Ammon's horn (tissue), 1 donor: ENCODE measurements at regions not wholly inside any gene's neighbourhood (a gene's known extent, or its start where the extent isn't known, plus 50 kb on each side); places are given as distances from the start of the nearest gene placed in this dataset.

Experiments
- DNase-seq: peaks from one replicate; pipeline ENCODE4 v3.0.0-alpha.2; 2016; ENCODE audit warnings: low spot score

GRCh38 chr20:23279836-23280235 lies 70.8 kb upstream of the NXT1 start:
- no peak for DNase-seq

GRCh38 chr20:23278172-23278571 lies 72.4 kb upstream of the NXT1 start:
- DNase-seq = no peak

- DNase-seq = no peak
Measured at GRCh38 chr20:23277316-23277715, 73.3 kb upstream of the NXT1 start.

- DNase-seq = no peak
Measured at GRCh38 chr20:23273776-23274175, 76.8 kb upstream of the NXT1 start.

- no peak for DNase-seq
Measured at GRCh38 chr20:23272176-23273029, 78.2 kb upstream of the NXT1 start.

GRCh38 chr20:23270382-23270911 lies 80.1 kb upstream of the NXT1 start:
- DNase-seq = no peak

GRCh38 chr20:23269954-23270353 lies 80.6 kb upstream of the NXT1 start:
- no peak for DNase-seq

- DNase-seq = no peak
Measured at GRCh38 chr20:23268792-23269354, 81.7 kb upstream of the NXT1 start.

- DNase-seq = no peak
Measured at GRCh38 chr20:23267909-23268308, 82.7 kb upstream of the NXT1 start.

GRCh38 chr20:23266530-23267398 lies 83.8 kb upstream of the NXT1 start:
- DNase-seq = no peak

GRCh38 chr20:23265226-23265625 lies 85.4 kb upstream of the NXT1 start:
- no peak for DNase-seq

- DNase-seq = no peak
Measured at GRCh38 chr20:23264545-23264944, 86.0 kb upstream of the NXT1 start.

GRCh38 chr20:23260181-23260840 lies 90.3 kb upstream of the NXT1 start:
- DNase-seq = no peak

GRCh38 chr20:23258747-23259121 lies 91.9 kb upstream of the NXT1 start:
- DNase-seq = no peak

- no peak for DNase-seq
Measured at GRCh38 chr20:23257848-23258746, 92.5 kb upstream of the NXT1 start.

GRCh38 chr20:23257106-23257761 lies 93.4 kb upstream of the NXT1 start:
- DNase-seq = no peak

GRCh38 chr20:23255716-23256385 lies 94.7 kb upstream of the NXT1 start:
- no peak for DNase-seq

GRCh38 chr20:23255106-23255505 lies 95.5 kb upstream of the NXT1 start:
- no peak for DNase-seq

- DNase-seq = no peak
Measured at GRCh38 chr20:23254505-23254904, 96.1 kb upstream of the NXT1 start.

GRCh38 chr20:23254034-23254433 lies 96.6 kb upstream of the NXT1 start:
- no peak for DNase-seq
